ENCODE measurements at regions not wholly inside any gene's neighbourhood (a gene's known extent, or its start where the extent isn't known, plus 50 kb on each side); places are given as distances from the start of the nearest gene placed in this dataset.

GRCh38 chr10:45197816-45198485 lies 117.5 kb downstream of the OR13A1 start:
- TF ChIP-seq EP300 (IDR thresholded peaks at IDR 0.05; ENCODE audit: borderline replicate concordance) (no peak), YY1 (IDR thresholded peaks at IDR 0.05; ENCODE audit: low read depth) (no peak), FOXM1 (IDR thresholded peaks at IDR 0.05; ENCODE audit: borderline replicate concordance, low read depth) (no peak), TEAD4 (IDR thresholded peaks at IDR 0.05) (no peak), EGR1 (IDR thresholded peaks at IDR 0.05) (no peak), REST (IDR thresholded peaks at IDR 0.05; ENCODE audit: low read depth) (no peak), CREB1 (IDR thresholded peaks at IDR 0.05; ENCODE audit: low read depth) (no peak), NFIC (IDR thresholded peaks at IDR 0.05) (no peak), USF1 (IDR thresholded peaks at IDR 0.05) (no peak), ZBTB7A (IDR thresholded peaks at IDR 0.05; ENCODE audit: low read depth) (no peak), CEBPB (IDR thresholded peaks at IDR 0.05) (no peak), TAF1 (IDR thresholded peaks at IDR 0.05; ENCODE audit: low read depth) (no peak), TCF12 (IDR thresholded peaks at IDR 0.05; ENCODE audit: low read depth) (no peak), RAD21 (IDR thresholded peaks at IDR 0.05; ENCODE audit: low read depth) (no peak), MAX (IDR thresholded peaks at IDR 0.05) (no peak)

- TF ChIP-seq FOXM1 (IDR thresholded peaks at IDR 0.05; ENCODE audit: borderline replicate concordance, low read depth): no peak
- TF ChIP-seq MAX (IDR thresholded peaks at IDR 0.05): no peak
- no peak for TF ChIP-seq TAF1 (IDR thresholded peaks at IDR 0.05; ENCODE audit: low read depth)
- TF ChIP-seq REST (IDR thresholded peaks at IDR 0.05; ENCODE audit: low read depth): no peak
- TF ChIP-seq YY1 (IDR thresholded peaks at IDR 0.05; ENCODE audit: low read depth): no peak
- no peak for TF ChIP-seq RAD21 (IDR thresholded peaks at IDR 0.05; ENCODE audit: low read depth)
- no peak for TF ChIP-seq USF1 (IDR thresholded peaks at IDR 0.05)
Measured at GRCh38 chr10:45198486-45199204, 116.8 kb downstream of the OR13A1 start.

- TF ChIP-seq CREB1 (IDR thresholded peaks at IDR 0.05; ENCODE audit: low read depth) (no peak), USF1 (IDR thresholded peaks at IDR 0.05) (no peak), MAX (IDR thresholded peaks at IDR 0.05) (no peak), RAD21 (IDR thresholded peaks at IDR 0.05; ENCODE audit: low read depth) (no peak), TAF1 (IDR thresholded peaks at IDR 0.05; ENCODE audit: low read depth) (no peak), NFIC (IDR thresholded peaks at IDR 0.05) (no peak), EGR1 (IDR thresholded peaks at IDR 0.05) (no peak), ZBTB7A (IDR thresholded peaks at IDR 0.05; ENCODE audit: low read depth) (no peak), YY1 (IDR thresholded peaks at IDR 0.05; ENCODE audit: low read depth) (no peak), FOXM1 (IDR thresholded peaks at IDR 0.05; ENCODE audit: borderline replicate concordance, low read depth) (no peak), EP300 (IDR thresholded peaks at IDR 0.05; ENCODE audit: borderline replicate concordance) (no peak), TCF12 (IDR thresholded peaks at IDR 0.05; ENCODE audit: low read depth) (no peak)
Measured at GRCh38 chr10:45199205-45199740, 116.1 kb downstream of the OR13A1 start.

GRCh38 chr10:45201271-45201670 lies 114.1 kb downstream of the OR13A1 start:
- TF ChIP-seq YY1 (IDR thresholded peaks at IDR 0.05; ENCODE audit: low read depth) (no peak), CREB1 (IDR thresholded peaks at IDR 0.05; ENCODE audit: low read depth) (no peak), EP300 (IDR thresholded peaks at IDR 0.05; ENCODE audit: borderline replicate concordance) (no peak), NFIC (IDR thresholded peaks at IDR 0.05) (no peak), EGR1 (IDR thresholded peaks at IDR 0.05) (no peak), REST (IDR thresholded peaks at IDR 0.05; ENCODE audit: low read depth) (no peak), TAF1 (IDR thresholded peaks at IDR 0.05; ENCODE audit: low read depth) (no peak), MAX (IDR thresholded peaks at IDR 0.05) (no peak), USF1 (IDR thresholded peaks at IDR 0.05) (no peak), RAD21 (IDR thresholded peaks at IDR 0.05; ENCODE audit: low read depth) (no peak), TCF12 (IDR thresholded peaks at IDR 0.05; ENCODE audit: low read depth) (no peak), TEAD4 (IDR thresholded peaks at IDR 0.05) (no peak), ZBTB7A (IDR thresholded peaks at IDR 0.05; ENCODE audit: low read depth) (no peak), CEBPB (IDR thresholded peaks at IDR 0.05) (no peak), FOXM1 (IDR thresholded peaks at IDR 0.05; ENCODE audit: borderline replicate concordance, low read depth) (no peak)

All from Ishikawa (cell line).